Cardiac muscle cell (in vitro differentiated cells and primary cell): ENCODE measurements at regions not wholly inside any gene's neighbourhood (a gene's known extent, or its start where the extent isn't known, plus 50 kb on each side); places are given as distances from the start of the nearest gene placed in this dataset.
A peak's percentile ranks its signal among the peaks of the same experiment; 100 is the strongest.

ENCODE experiments used
- DNase-seq, 2 donors: peaks; one replicate each; pipeline versions ENCODE4 v3.0.0 to v3.0.0-alpha.2; 2010 to 2017; ENCODE audit warnings: low read depth in 1 of 2, low spot score in 1 of 2
- H3K27ac ChIP-seq: fragments of 200-600 bp; sonication (generic); 2 replicates; pipeline ENCODE4 v1.5.1; 2016
- H3K27me3 ChIP-seq: fragments of 200-600 bp; sonication (generic); 2 replicates; pipeline ENCODE4 v1.6.0; 2016; ENCODE audit warnings: control low read depth
- H3K36me3 ChIP-seq: fragments of 200-600 bp; sonication (generic); 2 replicates; pipeline ENCODE4 v1.5.1; 2016; ENCODE audit warnings: control low read depth
- H3K4me1 ChIP-seq: fragments of 200-600 bp; sonication (generic); 2 replicates; pipeline ENCODE4 v1.8.1; 2017; ENCODE audit warnings: low read depth, mild to moderate bottlenecking, mixed run types
- H3K4me3 ChIP-seq: fragments of 200-600 bp; sonication (generic); 2 replicates; pipeline ENCODE4 v1.5.1; 2016; ENCODE audit warnings: mild to moderate bottlenecking
- H3K9me3 ChIP-seq: fragments of 200-600 bp; sonication (generic); 2 replicates; pipeline ENCODE4 v1.5.1; 2017; ENCODE audit warnings: low read depth, mild to moderate bottlenecking, control low read depth
- CTCF ChIP-seq: IDR thresholded peaks from 2 replicates; pipeline ENCODE4 v1.5.1; 2012; ENCODE audit warnings: low read depth, mild to moderate bottlenecking, low read length

DNA sequence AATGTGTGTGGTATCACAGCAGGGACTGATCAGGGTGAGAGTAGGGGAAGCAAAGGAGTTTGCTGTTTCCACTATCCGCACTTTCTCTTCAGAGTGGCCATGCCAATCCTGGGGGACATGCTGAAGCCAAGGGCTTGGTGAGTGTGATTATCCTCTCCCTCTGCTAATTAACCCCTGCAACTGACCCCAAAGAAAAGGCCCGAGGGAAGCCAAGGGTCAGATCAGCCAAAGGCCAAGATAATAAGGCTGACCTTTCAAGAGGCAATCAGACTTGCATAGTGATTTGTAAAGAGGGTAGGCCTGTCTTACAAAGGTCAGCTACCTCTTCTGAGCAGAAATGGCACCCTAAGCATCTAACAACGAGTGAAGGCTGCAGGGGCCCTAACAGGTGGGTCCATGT lies 420.5 kb upstream of the CPEB2 start:
- Histone ChIP-seq H3K27me3 (no peaks in the 10 kb centered on the region), H3K4me1 (peaks cover 27% of the 10 kb centered on the region), H3K9me3 (no peaks in the 10 kb centered on the region), H3K27ac (peak overlapping the region; percentile 25), H3K4me3 (no peak overlapping the region), H3K36me3 (no peaks in the 10 kb centered on the region)
- peak in 1 of 2 donors; percentile 25 for DNase-seq
- no peak for TF ChIP-seq CTCF

DNA sequence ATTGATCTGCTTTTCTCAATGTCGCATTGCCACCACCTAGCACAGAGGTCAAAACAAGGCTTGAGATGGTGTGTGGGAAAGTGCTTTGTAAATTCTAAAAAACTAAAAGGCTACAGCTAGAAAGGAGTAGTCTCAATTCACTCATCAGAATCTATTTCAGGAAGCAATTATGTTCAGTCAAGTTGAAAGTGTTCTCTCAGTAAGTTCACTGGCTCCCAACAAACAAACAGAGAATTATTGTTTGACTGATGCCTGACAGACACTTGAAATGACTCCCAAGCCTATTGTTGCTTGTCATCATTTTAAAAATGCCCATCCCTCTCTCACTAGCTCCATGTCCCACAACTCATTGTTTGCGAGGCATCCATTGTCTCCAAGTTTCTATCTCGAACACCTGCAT lies 419.6 kb upstream of the CPEB2 start:
- no peak for TF ChIP-seq CTCF
- peaks cover 24% of the 10 kb centered on the region for H3K4me1 ChIP-seq
- peak overlapping the region; percentile 37 for H3K27ac ChIP-seq
- no peaks in the 10 kb centered on the region for H3K9me3 ChIP-seq
- DNase-seq, result no peak
- H3K4me3 ChIP-seq, result no peak overlapping the region
- H3K27me3 ChIP-seq, result no peaks in the 10 kb centered on the region
- H3K36me3 ChIP-seq, result no peaks in the 10 kb centered on the region

DNA sequence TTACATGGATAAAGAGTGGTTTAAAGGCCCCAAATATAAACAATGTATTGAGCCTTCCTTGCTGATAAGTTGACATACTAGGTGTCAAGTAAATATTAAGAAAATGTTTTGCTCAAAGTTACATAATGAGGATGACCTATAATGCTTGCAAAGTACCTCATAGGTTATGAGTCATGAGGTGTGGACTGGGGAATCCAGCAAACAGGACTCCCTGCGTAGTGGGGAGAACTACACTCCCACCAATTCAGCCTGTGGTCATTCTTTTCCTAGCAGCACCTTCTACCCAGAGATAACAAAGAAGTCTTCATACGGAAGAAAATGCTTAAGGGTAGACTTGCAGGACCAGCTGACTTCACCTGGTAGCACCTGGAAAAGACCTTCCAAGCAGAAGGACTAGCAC lies 418.9 kb upstream of the CPEB2 start:
- no peak for TF ChIP-seq CTCF
- H3K27ac ChIP-seq, result no peak overlapping the region
- no peaks in the 10 kb centered on the region for H3K36me3 ChIP-seq
- no peaks in the 10 kb centered on the region for H3K9me3 ChIP-seq
- H3K27me3 ChIP-seq, result no peaks in the 10 kb centered on the region
- peaks cover 19% of the 10 kb centered on the region for H3K4me1 ChIP-seq
- no peak for DNase-seq
- no peak overlapping the region for H3K4me3 ChIP-seq

GRCh38 chr4:14583752-14584151 lies 418.5 kb upstream of the CPEB2 start:
- Histone ChIP-seq H3K4me1 (peaks cover 19% of the 10 kb centered on the region), H3K36me3 (no peaks in the 10 kb centered on the region), H3K9me3 (no peaks in the 10 kb centered on the region), H3K27ac (no peak overlapping the region), H3K4me3 (no peak overlapping the region), H3K27me3 (no peaks in the 10 kb centered on the region)
- DNase-seq, result no peak
- TF ChIP-seq CTCF, result no peak

- Histone ChIP-seq H3K27me3 (no peaks in the 10 kb centered on the region), H3K36me3 (no peaks in the 10 kb centered on the region), H3K9me3 (no peaks in the 10 kb centered on the region), H3K4me1 (no peaks in the 10 kb centered on the region), H3K4me3 (no peak overlapping the region), H3K27ac (no peak overlapping the region)
- no peak for DNase-seq
- TF ChIP-seq CTCF, result no peak
Observed at GRCh38 chr4:14592950-14593349, 409.3 kb upstream of the CPEB2 start.

DNA sequence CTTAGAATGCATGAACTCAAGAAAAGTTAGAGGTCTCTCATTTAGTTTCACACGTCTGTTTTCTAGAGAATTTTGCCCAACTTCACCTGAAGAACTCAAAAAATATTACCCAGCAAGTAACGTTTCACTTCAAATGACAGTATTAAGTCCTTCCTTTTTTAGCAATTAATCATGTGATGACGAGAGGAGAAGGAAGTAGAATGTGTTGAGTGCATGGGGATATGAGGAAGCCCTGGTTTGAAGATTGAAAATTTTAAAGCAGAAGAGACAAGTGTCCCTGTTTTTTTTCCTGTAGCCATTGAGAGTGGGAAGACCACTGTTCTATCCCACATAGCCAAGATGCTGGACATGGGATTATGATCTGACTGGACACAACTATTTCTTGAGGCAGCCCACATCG lies 406.3 kb upstream of the CPEB2 start:
- Histone ChIP-seq H3K4me3 (no peak overlapping the region), H3K36me3 (no peaks in the 10 kb centered on the region), H3K4me1 (no peaks in the 10 kb centered on the region), H3K27me3 (no peaks in the 10 kb centered on the region), H3K27ac (no peak overlapping the region), H3K9me3 (no peaks in the 10 kb centered on the region)
- TF ChIP-seq CTCF, result no peak
- DNase-seq, result no peak
